SU-DHL-6 (cell line): ENCODE measurements at regions not wholly inside any gene's neighbourhood (a gene's known extent, or its start where the extent isn't known, plus 50 kb on each side); places are given as distances from the start of the nearest gene placed in this dataset.

ENCODE experiments used
- H2AFZ ChIP-seq: fragments of 200-600 bp; sonication (generic); 2 replicates; pipeline ENCODE4 v1.6.1; 2014; ENCODE audit warnings: low read depth, mild to moderate bottlenecking, moderate library complexity, mixed read lengths, antibody characterized with exemption, low read length; ENCODE audit not compliant: severe bottlenecking
- H3F3A ChIP-seq: fragments of 200-600 bp; shearing (Covaris generic); 2 replicates; pipeline ENCODE4 v1.6.0; 2016; ENCODE audit warnings: antibody characterized with exemption, mild to moderate bottlenecking; ENCODE audit not compliant: insufficient read depth
- H3K27ac ChIP-seq: fragments of 200-600 bp; sonication (generic); 2 replicates; pipeline ENCODE4 v1.5.1; 2016; ENCODE audit warnings: low read depth, mild to moderate bottlenecking, low read length, moderate library complexity, mixed read lengths
- H3K27me3 ChIP-seq: fragments of 200-600 bp; sonication (generic), shearing (Covaris generic); 2 replicates; pipeline ENCODE4 v1.6.0; 2014; ENCODE audit warnings: mild to moderate bottlenecking, low read length
- H3K36me3 ChIP-seq: fragments of 200-600 bp; sonication (generic); 2 replicates; pipeline ENCODE4 v1.6.1; 2014; ENCODE audit warnings: mild to moderate bottlenecking, low read length, mixed read lengths
- H3K4me2 ChIP-seq: fragments of 300-600, 200-600 bp; shearing (Covaris generic), sonication (generic); 2 replicates; pipeline ENCODE4 v1.6.0; 2014; ENCODE audit warnings: low read length, low read depth, mild to moderate bottlenecking; ENCODE audit not compliant: poor library complexity, severe bottlenecking
- H3K4me3 ChIP-seq: fragments of 200-600 bp; sonication (generic); 2 replicates; pipeline ENCODE4 v1.5.1; 2014; ENCODE audit warnings: antibody characterized with exemption, low read length, mild to moderate bottlenecking, mixed read lengths; ENCODE audit not compliant: insufficient read depth, poor library complexity, severe bottlenecking
- H3K79me2 ChIP-seq: fragments of 200-600 bp; sonication (generic); 2 replicates; pipeline ENCODE4 v1.6.1; 2014; ENCODE audit warnings: mild to moderate bottlenecking, low read length, moderate library complexity; ENCODE audit not compliant: insufficient read depth
- H3K9ac ChIP-seq: fragments of 200-600 bp; sonication (generic); 2 replicates; pipeline ENCODE4 v1.7.0; 2014; ENCODE audit warnings: mild to moderate bottlenecking, low read length
- H3K9me2 ChIP-seq: fragments of 200-600 bp; sonication (generic); replicated peaks from 2 replicates; pipeline ENCODE4 v1.6.1; 2014; ENCODE audit warnings: low read length; ENCODE audit not compliant: insufficient read depth
- H3K9me3 ChIP-seq: fragments of 200-600 bp; sonication (generic); 2 replicates; pipeline ENCODE4 v1.6.1; 2014; ENCODE audit warnings: low read length, mixed read lengths; ENCODE audit not compliant: insufficient read depth
- H4K20me1 ChIP-seq: fragments of 200-600 bp; sonication (generic); 2 replicates; pipeline ENCODE4 v1.6.1; 2014; ENCODE audit warnings: low read depth, mild to moderate bottlenecking, antibody characterized with exemption, low read length, moderate library complexity, mixed read lengths
- CTCF ChIP-seq: fragments of 200-600 bp; sonication (generic); IDR thresholded peaks from one replicate; pipeline ENCODE4 v1.5.1; 2017; ENCODE audit warnings: antibody characterized with exemption, mild to moderate bottlenecking, low read length, moderate library complexity; ENCODE audit not compliant: insufficient read depth, poor library complexity, severe bottlenecking
- EZH2phosphoT487 ChIP-seq: fragments of 200-600 bp; sonication (generic), shearing (Covaris generic); conservative IDR thresholded peaks from 2 replicates; pipeline ENCODE4 v1.6.1; 2018; ENCODE audit warnings: mild to moderate bottlenecking, antibody characterized with exemption, low read length, moderate library complexity, mixed read lengths

DNA sequence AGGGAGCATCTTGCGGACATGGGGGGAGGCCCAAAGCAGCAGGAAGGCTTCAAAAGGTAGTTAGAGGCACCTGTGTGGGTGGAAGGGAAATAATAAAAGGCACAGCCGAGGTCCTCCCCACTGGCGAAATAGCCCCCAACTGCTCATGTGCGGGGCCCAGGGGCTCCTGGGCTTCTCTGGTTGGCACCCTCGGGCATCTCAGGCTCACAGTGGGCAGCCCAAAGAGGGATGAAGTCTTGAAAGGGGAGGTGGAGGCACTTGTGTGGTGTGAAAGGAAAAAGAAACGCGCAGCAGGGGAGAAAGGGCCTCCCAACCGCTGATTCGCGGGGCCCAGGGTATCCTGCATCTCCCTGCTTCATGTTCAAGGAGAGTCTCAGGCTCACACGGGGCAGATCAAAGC is 579.4 kb downstream of the ALG10 start:
- H3K27me3 ChIP-seq, result no peaks in the 10 kb centered on the region
- H3K9me2 ChIP-seq, result no peaks in the 10 kb centered on the region
- no peak overlapping the region for H3K4me3 ChIP-seq
- H3K4me2 ChIP-seq, result no peak overlapping the region
- no peaks in the 10 kb centered on the region for H4K20me1 ChIP-seq
- no peaks in the 10 kb centered on the region for H3K79me2 ChIP-seq
- TF ChIP-seq EZH2phosphoT487 (no peak), CTCF (no peak)
- peaks cover 8% of the 10 kb centered on the region; the same call in 1 of the 2 replicates for H3K9me3 ChIP-seq
- H3F3A ChIP-seq, result no peaks in the 10 kb centered on the region
- no peak overlapping the region for H3K27ac ChIP-seq
- H3K9ac ChIP-seq, result no peak overlapping the region
- H3K36me3 ChIP-seq, result no peaks in the 10 kb centered on the region
- H2AFZ ChIP-seq, result no peak overlapping the region

DNA sequence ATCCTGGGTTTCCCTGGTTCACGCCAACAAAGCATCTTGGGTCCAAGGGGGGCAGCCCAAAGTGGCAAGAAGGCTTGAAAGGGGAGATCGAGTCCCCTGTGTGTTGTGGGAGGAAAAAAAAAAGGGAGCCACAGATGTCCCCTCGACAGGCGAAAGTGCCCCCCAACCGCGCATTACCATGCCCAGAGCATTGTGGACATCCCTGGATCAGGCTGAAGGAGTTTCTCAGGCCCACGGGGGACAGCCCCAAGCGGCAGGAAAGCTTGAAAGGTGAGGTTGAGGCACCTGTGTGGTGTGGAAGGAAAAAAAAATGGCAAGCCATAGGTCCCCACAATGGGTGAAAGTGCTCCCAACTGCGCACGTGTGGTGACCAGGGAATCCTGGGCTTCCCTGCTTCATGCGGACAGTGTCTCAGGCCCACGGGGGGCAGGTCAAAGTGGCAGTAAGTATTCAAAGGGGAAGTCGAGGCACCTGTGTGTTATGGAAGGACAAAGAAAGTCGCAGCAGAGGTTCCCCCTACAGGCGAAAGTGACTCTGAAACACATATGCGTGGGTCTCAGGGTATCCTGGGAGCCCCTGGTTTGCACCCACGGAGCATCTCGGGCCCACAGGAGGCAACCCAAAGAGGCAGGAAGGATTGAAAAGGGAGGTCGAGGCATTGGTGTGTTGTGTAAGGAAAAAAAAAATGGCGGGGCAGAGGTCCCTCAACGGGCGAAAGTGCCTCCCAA is 580.1 kb downstream of the ALG10 start:
- Histone ChIP-seq H2AFZ (no peak overlapping the region), H3K9me3 (peaks cover 4% of the 10 kb centered on the region; the same call in 1 of the 2 replicates), H3K27me3 (no peaks in the 10 kb centered on the region), H3K79me2 (no peaks in the 10 kb centered on the region), H4K20me1 (no peaks in the 10 kb centered on the region), H3K36me3 (no peaks in the 10 kb centered on the region), H3K4me2 (no peak overlapping the region), H3K4me3 (no peak overlapping the region), H3F3A (no peaks in the 10 kb centered on the region), H3K9ac (no peak overlapping the region), H3K9me2 (no peaks in the 10 kb centered on the region), H3K27ac (no peak overlapping the region)
- no peak for TF ChIP-seq CTCF
- no peak for TF ChIP-seq EZH2phosphoT487

GRCh38 chr12:34603382-34604035 is 581.2 kb downstream of the ALG10 start:
- Histone ChIP-seq H3K36me3 (no peaks in the 10 kb centered on the region), H3K9ac (no peak overlapping the region), H3F3A (no peaks in the 10 kb centered on the region), H3K27ac (no peak overlapping the region), H4K20me1 (no peaks in the 10 kb centered on the region), H3K9me3 (peaks cover 4% of the 10 kb centered on the region; the same call in 1 of the 2 replicates), H3K79me2 (no peaks in the 10 kb centered on the region), H3K27me3 (no peaks in the 10 kb centered on the region), H3K4me2 (no peak overlapping the region), H3K9me2 (no peaks in the 10 kb centered on the region), H3K4me3 (no peak overlapping the region), H2AFZ (no peak overlapping the region)
- TF ChIP-seq EZH2phosphoT487, result no peak
- no peak for TF ChIP-seq CTCF
